ENCODE measurements at regions not wholly inside any gene's neighbourhood (a gene's known extent, or its start where the extent isn't known, plus 50 kb on each side); places are given as distances from the start of the nearest gene placed in this dataset.

GRCh38 chr6:22755605-22756004, 186.2 kb downstream of the HDGFL1 start:
- POLR2A ChIA-PET (ENCODE audit: unreplicated experiment) = no interaction called here
- no peak overlapping the region for H3K4me2 ChIP-seq
- H4K20me1 ChIP-seq (ENCODE audit: insufficient read depth) = no peaks in the 10 kb centered on the region
- H2AFZ ChIP-seq = no peak overlapping the region
- DNase-seq = no peak
- BruUV-seq (replicated peaks) = no TSS peak
- no peaks in the 10 kb centered on the region for H3F3A ChIP-seq (ENCODE audit: insufficient read depth, low read depth)
- no peak for TF ChIP-seq EZH2 (IDR thresholded peaks at IDR 0.05; ENCODE audit: low read depth)
- no peak for TF ChIP-seq CTCF (conservative IDR thresholded peaks at IDR 0.05)
- H3K79me2 ChIP-seq (ENCODE audit: low read depth) = no peaks in the 10 kb centered on the region
- no peaks in the 10 kb centered on the region for H3K36me3 ChIP-seq (ENCODE audit: low read depth)
- no peaks in the 10 kb centered on the region for H3K4me1 ChIP-seq (replicated peaks; ENCODE audit: insufficient read depth)
- intact Hi-C loops (cut with micrococcal nuclease; ENCODE audit: unreplicated experiment) = no loop called here
- no peak overlapping the region for H3K4me3 ChIP-seq
- H3K9me2 ChIP-seq (ENCODE audit: insufficient read depth) = no peaks in the 10 kb centered on the region
- H3K27me3 ChIP-seq (ENCODE audit: insufficient read depth, low read depth) = no peaks in the 10 kb centered on the region
- no peak overlapping the region for H3K27ac ChIP-seq
- CTCF ChIA-PET = no interaction called here
- H3K9me3 ChIP-seq (ENCODE audit: insufficient read depth, low read depth) = no peaks in the 10 kb centered on the region

GRCh38 chr6:22756365-22756764, 187.0 kb downstream of the HDGFL1 start:
- DNase-seq = no peak
- no TSS peak for BruUV-seq (replicated peaks)
- intact Hi-C loops (cut with micrococcal nuclease; ENCODE audit: unreplicated experiment) = no loop called here
- Histone ChIP-seq H3K9me2 (ENCODE audit: insufficient read depth) (no peaks in the 10 kb centered on the region), H3F3A (ENCODE audit: insufficient read depth, low read depth) (no peaks in the 10 kb centered on the region), H3K27ac (no peak overlapping the region), H3K4me3 (no peak overlapping the region), H3K9me3 (ENCODE audit: insufficient read depth, low read depth) (no peaks in the 10 kb centered on the region), H3K4me1 (replicated peaks; ENCODE audit: insufficient read depth) (no peaks in the 10 kb centered on the region), H3K36me3 (ENCODE audit: low read depth) (no peaks in the 10 kb centered on the region), H3K27me3 (ENCODE audit: insufficient read depth, low read depth) (no peaks in the 10 kb centered on the region), H4K20me1 (ENCODE audit: insufficient read depth) (no peaks in the 10 kb centered on the region), H3K79me2 (ENCODE audit: low read depth) (no peaks in the 10 kb centered on the region), H2AFZ (no peak overlapping the region), H3K4me2 (no peak overlapping the region)
- CTCF ChIA-PET = interaction anchor here (0.6 kb wide), 1 partner anchor 10 kb away, joined by 3 read pairs; no protein-coding TSS in a partner anchor
- no peak for TF ChIP-seq CTCF (conservative IDR thresholded peaks at IDR 0.05)
- TF ChIP-seq EZH2 (IDR thresholded peaks at IDR 0.05; ENCODE audit: low read depth) = no peak
- POLR2A ChIA-PET (ENCODE audit: unreplicated experiment) = no interaction called here

GRCh38 chr6:22764496-22764895, 195.1 kb downstream of the HDGFL1 start:
- no peak for DNase-seq
- Histone ChIP-seq H3K4me2 (no peak overlapping the region), H3K36me3 (ENCODE audit: low read depth) (no peaks in the 10 kb centered on the region), H3K79me2 (ENCODE audit: low read depth) (no peaks in the 10 kb centered on the region), H2AFZ (no peak overlapping the region), H3K27ac (no peak overlapping the region), H4K20me1 (ENCODE audit: insufficient read depth) (no peaks in the 10 kb centered on the region), H3K9me3 (ENCODE audit: insufficient read depth, low read depth) (peaks cover 5% of the 10 kb centered on the region), H3K4me1 (replicated peaks; ENCODE audit: insufficient read depth) (peaks cover 5% of the 10 kb centered on the region; the same call in 1 of the 2 replicates), H3K4me3 (no peak overlapping the region), H3K9me2 (ENCODE audit: insufficient read depth) (no peaks in the 10 kb centered on the region), H3F3A (ENCODE audit: insufficient read depth, low read depth) (no peaks in the 10 kb centered on the region), H3K27me3 (ENCODE audit: insufficient read depth, low read depth) (no peaks in the 10 kb centered on the region)
- ChIA-PET CTCF (no interaction called here), POLR2A (ENCODE audit: unreplicated experiment) (no interaction called here)
- no peak for TF ChIP-seq CTCF (conservative IDR thresholded peaks at IDR 0.05)
- no peak for TF ChIP-seq EZH2 (IDR thresholded peaks at IDR 0.05; ENCODE audit: low read depth)
- BruUV-seq (replicated peaks) = no TSS peak
- intact Hi-C loops (cut with micrococcal nuclease; ENCODE audit: unreplicated experiment) = no loop called here
